Adrenal gland (tissue), 9 donors: ENCODE measurements at regions not wholly inside any gene's neighbourhood (a gene's known extent, or its start where the extent isn't known, plus 50 kb on each side); places are given as distances from the start of the nearest gene placed in this dataset.

ENCODE experiments used
- DNase-seq, 7 donors: peaks; one replicate each; pipeline ENCODE4 v3.0.0-alpha.2; 2019 to 2020
- H3K27ac ChIP-seq, 5 donors: fragments of 200-600 bp; sonication (generic) in 4 of 5; 1 replicate in 3 of 5; 2 replicates in 2 of 5; pipeline versions ENCODE4 v1.5.1 to v1.8.0; 2016 to 2020; ENCODE audit warnings: mild to moderate bottlenecking in 1 of 5
- H3K27me3 ChIP-seq: fragments of 200-600 bp; 2 replicates; pipeline ENCODE4 v1.8.0; 2021
- H3K36me3 ChIP-seq, 2 donors: fragments of 200-600 bp; replicated peaks in 1 of 2; 1 replicate in 1 of 2; 2 replicates in 1 of 2; pipeline versions ENCODE4 v1.5.1 to v1.8.0; 2018 to 2022
- H3K4me1 ChIP-seq, 2 donors: fragments of 200-600 bp; replicated peaks in 1 of 2; 1 replicate in 1 of 2; 2 replicates in 1 of 2; pipeline versions ENCODE4 v1.5.1 to v1.8.0; 2018 to 2021
- H3K4me3 ChIP-seq, 4 donors: fragments of 200-600 bp; sonication (generic) in 3 of 4; one replicate each; pipeline ENCODE4 v1.5.1; 2016 to 2018
- H3K9me3 ChIP-seq, 3 donors: fragments of 200-600 bp; sonication (generic) in 1 of 3; replicated peaks in 1 of 3; 1 replicate in 2 of 3; 2 replicates in 1 of 3; pipeline versions ENCODE4 v1.5.1 to v1.8.0; 2016 to 2021
- POLR2A ChIP-seq, 2 donors: fragments of 450-650 bp; IDR thresholded peaks; one replicate each; pipeline ENCODE4 v1.6.1; 2017; ENCODE audit warnings: antibody characterized with exemption in 2 of 2, mild to moderate bottlenecking in 2 of 2, moderate library complexity in 1 of 2
- WGBS, 4 donors: extraction: QIAGEN DNeasy Blood & Tissue Kit in 2 of 4; methylation state at CpG; one replicate each; pipeline versions ENCODE4 v1.1.5 to v1.1.7; 2013 to 2017; 5-methylcytosine and 5-hydroxymethylcytosine counted together
- intact Hi-C, 2 donors: fragments of 100-400 bp; cut with DNase I; formaldehyde crosslinking; loops; one replicate each; pipeline versions ENCODE4 v1.14.1 to v1.15.0; 2022 to 2023
- TF ChIP-seq, protein P1 (sequence below), 6 experiments: fragments of 450-650 bp in 4 of 6; fragments of 200-600 bp in 2 of 6; sonication (generic) in 1 of 6; IDR thresholded peaks; 1 replicate in 5 of 6; 2 replicates in 1 of 6; pipeline versions ENCODE4 v1.5.1 to v1.8.0; 2016 to 2021; ENCODE audit warnings: antibody characterized with exemption in 6 of 6, mild to moderate bottlenecking in 2 of 6, moderate library complexity in 1 of 6
- donor health status: healthy with polysubstance abuse.
- donor health status: Bipolar disorder and iron deficiency.
- donor health status: DM: yes; HTN: yes; CAD: no.
- donor health status: DM: no; HTN: no; CAD: no.
- donor health status: DM: no; HTN: no; CAD: no.

DNA sequence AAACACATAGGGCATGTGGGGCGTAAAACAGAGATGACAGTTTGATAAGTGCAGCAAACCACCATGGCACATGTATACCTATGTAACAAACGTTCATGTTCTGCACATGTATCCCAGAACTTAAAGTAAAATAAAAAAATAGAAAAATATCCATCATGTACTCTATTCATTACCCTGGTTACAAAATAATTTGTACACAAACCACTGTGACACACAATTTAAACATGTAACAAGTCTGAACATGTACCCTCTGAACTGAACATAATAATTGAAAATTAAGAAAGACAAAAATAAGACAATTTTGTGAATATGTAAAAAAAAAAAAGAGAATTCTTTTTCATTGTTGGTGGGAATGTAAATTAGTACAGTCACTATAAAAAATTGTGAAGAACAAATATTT, 379.2 kb downstream of the KDM5D start:
- 61 to 67% methylated on average over 2 of the region's 2 CpGs; no CpG with 5 or more reads in 2 of the 4 donors for WGBS, 4 donors
- TF ChIP-seq, protein P1, sequence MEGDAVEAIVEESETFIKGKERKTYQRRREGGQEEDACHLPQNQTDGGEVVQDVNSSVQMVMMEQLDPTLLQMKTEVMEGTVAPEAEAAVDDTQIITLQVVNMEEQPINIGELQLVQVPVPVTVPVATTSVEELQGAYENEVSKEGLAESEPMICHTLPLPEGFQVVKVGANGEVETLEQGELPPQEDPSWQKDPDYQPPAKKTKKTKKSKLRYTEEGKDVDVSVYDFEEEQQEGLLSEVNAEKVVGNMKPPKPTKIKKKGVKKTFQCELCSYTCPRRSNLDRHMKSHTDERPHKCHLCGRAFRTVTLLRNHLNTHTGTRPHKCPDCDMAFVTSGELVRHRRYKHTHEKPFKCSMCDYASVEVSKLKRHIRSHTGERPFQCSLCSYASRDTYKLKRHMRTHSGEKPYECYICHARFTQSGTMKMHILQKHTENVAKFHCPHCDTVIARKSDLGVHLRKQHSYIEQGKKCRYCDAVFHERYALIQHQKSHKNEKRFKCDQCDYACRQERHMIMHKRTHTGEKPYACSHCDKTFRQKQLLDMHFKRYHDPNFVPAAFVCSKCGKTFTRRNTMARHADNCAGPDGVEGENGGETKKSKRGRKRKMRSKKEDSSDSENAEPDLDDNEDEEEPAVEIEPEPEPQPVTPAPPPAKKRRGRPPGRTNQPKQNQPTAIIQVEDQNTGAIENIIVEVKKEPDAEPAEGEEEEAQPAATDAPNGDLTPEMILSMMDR (IDR thresholded peaks at IDR 0.05) = no peak
- no peak for TF ChIP-seq POLR2A (IDR thresholded peaks at IDR 0.05)
- no peaks in the 10 kb centered on the region for H3K4me1 ChIP-seq
- H3K27ac ChIP-seq = no peak overlapping the region
- H3K4me3 ChIP-seq = no peak overlapping the region
- H3K9me3 ChIP-seq = no peaks in the 10 kb centered on the region
- H3K36me3 ChIP-seq = no peaks in the 10 kb centered on the region
- no peak for DNase-seq
- no peaks in the 10 kb centered on the region for H3K27me3 ChIP-seq
- intact Hi-C loops = no loop called here

DNA sequence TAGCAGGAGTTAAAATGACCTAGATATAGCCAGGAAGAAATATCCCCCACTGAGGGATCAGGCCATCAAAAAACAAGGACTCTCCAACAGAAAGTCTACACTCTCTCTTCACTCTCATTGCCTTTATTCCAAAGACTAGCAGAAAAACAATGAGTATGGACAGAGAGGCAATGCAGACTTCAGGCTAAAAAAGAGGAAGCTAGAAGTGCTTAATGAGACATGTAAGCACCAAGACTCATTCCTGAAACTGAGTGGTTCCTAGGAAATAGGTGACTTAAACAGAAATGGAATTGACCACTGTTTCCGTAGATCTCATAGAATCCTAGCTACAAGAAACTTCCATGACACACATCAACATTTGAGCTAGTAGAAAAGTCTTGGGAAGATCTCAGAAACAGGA, 387.3 kb downstream of the KDM5D start:
- no peak for DNase-seq
- H3K27ac ChIP-seq = no peak overlapping the region
- no peaks in the 10 kb centered on the region for H3K27me3 ChIP-seq
- no peak for TF ChIP-seq POLR2A (IDR thresholded peaks at IDR 0.05)
- TF ChIP-seq, protein P1 (IDR thresholded peaks at IDR 0.05) = no peak
- intact Hi-C loops = no loop called here
- H3K36me3 ChIP-seq = no peaks in the 10 kb centered on the region
- WGBS, 4 donors = 80 to 88% methylated on average over 1 of the region's 1 CpG; no CpG with 5 or more reads in 2 of the 4 donors
- H3K4me3 ChIP-seq = no peak overlapping the region
- no peaks in the 10 kb centered on the region for H3K4me1 ChIP-seq
- no peaks in the 10 kb centered on the region for H3K9me3 ChIP-seq

DNA sequence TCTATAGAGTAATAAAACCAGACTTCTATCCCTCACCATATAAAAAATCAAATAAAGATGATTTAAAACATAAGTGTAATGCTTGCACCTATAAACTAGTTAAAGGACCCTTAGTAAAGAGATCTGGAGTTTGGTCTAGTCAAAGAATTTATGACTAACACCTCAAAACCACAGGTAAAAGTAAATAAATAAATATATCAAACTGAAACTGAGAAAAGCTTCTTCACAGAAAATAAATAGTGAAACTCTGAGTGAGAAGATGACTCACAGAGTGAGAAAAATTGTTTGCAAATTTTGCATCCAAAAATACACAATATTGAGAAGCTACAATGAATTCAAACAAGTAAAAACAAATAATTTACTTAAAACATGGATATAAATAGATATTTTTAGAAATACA, 387.8 kb downstream of the KDM5D start:
- Histone ChIP-seq H3K9me3 (no peaks in the 10 kb centered on the region), H3K4me3 (no peak overlapping the region), H3K27me3 (no peaks in the 10 kb centered on the region), H3K4me1 (no peaks in the 10 kb centered on the region), H3K27ac (no peak overlapping the region), H3K36me3 (no peaks in the 10 kb centered on the region)
- TF ChIP-seq, protein P1 (IDR thresholded peaks at IDR 0.05) = no peak
- TF ChIP-seq POLR2A (IDR thresholded peaks at IDR 0.05) = no peak
- no peak for DNase-seq
- intact Hi-C loops = no loop called here

DNA sequence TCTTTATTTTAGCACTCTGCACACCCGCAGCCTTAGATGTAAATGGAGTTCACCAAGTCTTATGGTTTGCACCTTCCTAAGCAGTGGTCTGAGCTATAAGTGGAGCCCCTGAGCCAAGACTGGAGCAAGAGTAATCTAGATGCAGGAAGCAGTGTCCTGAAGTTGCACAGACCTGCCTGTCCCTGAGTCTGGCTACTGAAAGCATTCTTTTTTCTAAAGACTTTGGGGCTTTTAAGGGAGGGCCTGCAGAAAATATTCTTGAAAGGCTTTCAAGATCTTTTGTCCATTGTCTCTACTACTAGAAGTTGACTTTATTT, 389.7 kb downstream of the KDM5D start:
- intact Hi-C loops = no loop called here
- Histone ChIP-seq H3K4me1 (no peaks in the 10 kb centered on the region), H3K36me3 (no peaks in the 10 kb centered on the region), H3K9me3 (no peaks in the 10 kb centered on the region), H3K4me3 (no peak overlapping the region), H3K27ac (no peak overlapping the region), H3K27me3 (no peaks in the 10 kb centered on the region)
- WGBS, 4 donors = 83 to 92% methylated on average over 1 of the region's 1 CpG; no CpG with 5 or more reads in 2 of the 4 donors
- TF ChIP-seq POLR2A (IDR thresholded peaks at IDR 0.05) = no peak
- TF ChIP-seq, protein P1 (IDR thresholded peaks at IDR 0.05) = no peak
- DNase-seq = no peak
